OCI-LY7 (cell line): ENCODE measurements at regions not wholly inside any gene's neighbourhood (a gene's known extent, or its start where the extent isn't known, plus 50 kb on each side); places are given as distances from the start of the nearest gene placed in this dataset.
"Not testable (repeated sequence)": the region's sequence is repeated elsewhere in the genome, so short reads cannot be mapped to it uniquely, and the experiment has no call there.

ENCODE experiments used
- BruUV-seq: library from RNA; stranded (reverse); fragments of 400-500 nt; replicated peaks from 2 replicates; lab custom pipeline; 2021; lab: Mats Ljungman, UMichigan
- CTCF ChIA-PET: fragments of 300-600 bp; sonication (Branson Sonifier 250); formaldehyde crosslinking; loops from one replicate; lab custom pipeline; 2022; ENCODE audit warnings: antibody characterized with exemption; ENCODE audit not compliant: unreplicated experiment; lab: Charles Lee
- POLR2A ChIA-PET: fragments of 300-600 bp; sonication (Branson Sonifier 250); formaldehyde crosslinking; loops from one replicate; lab custom pipeline; 2022; ENCODE audit warnings: antibody characterized with exemption; lab: Charles Lee
- DNase-seq: peaks from one replicate; pipeline ENCODE4 v3.0.0-alpha.2; 2015; ENCODE audit warnings: low spot score
- H2AFZ ChIP-seq: fragments of 200-600 bp; sonication (generic), shearing (Covaris generic); 2 replicates; pipeline ENCODE4 v1.6.1; 2014; ENCODE audit warnings: mild to moderate bottlenecking, antibody characterized with exemption, low read length, moderate library complexity
- H3K27ac ChIP-seq: fragments of 200-600 bp; sonication (generic); 2 replicates; pipeline ENCODE4 v1.5.1; 2014; ENCODE audit warnings: mixed run types, low read depth, mild to moderate bottlenecking, moderate library complexity, low read length, inconsistent platforms; ENCODE audit not compliant: poor library complexity, severe bottlenecking
- H3K36me3 ChIP-seq: fragments of 200-600 bp; sonication (generic); 2 replicates; pipeline ENCODE4 v1.6.1; 2014; ENCODE audit warnings: mild to moderate bottlenecking, antibody characterized with exemption, low read length, moderate library complexity, mixed read lengths; ENCODE audit not compliant: insufficient read depth
- H3K4me1 ChIP-seq: fragments of 200-600 bp; sonication (generic); 2 replicates; pipeline ENCODE4 v1.5.1; 2014; ENCODE audit warnings: mild to moderate bottlenecking, low read length; ENCODE audit not compliant: insufficient read depth, poor library complexity, severe bottlenecking
- H3K4me2 ChIP-seq: fragments of 200-600 bp; sonication (generic); 2 replicates; pipeline ENCODE4 v1.6.1; 2014; ENCODE audit warnings: mild to moderate bottlenecking, low read length
- H3K4me3 ChIP-seq: fragments of 200-600 bp; sonication (generic); 2 replicates; pipeline ENCODE4 v1.5.1; 2014; ENCODE audit warnings: mild to moderate bottlenecking, low read depth, low read length; ENCODE audit not compliant: poor library complexity, severe bottlenecking
- H3K79me2 ChIP-seq: fragments of 200-600 bp; sonication (generic); 2 replicates; pipeline ENCODE4 v1.6.1; 2016; ENCODE audit warnings: low read depth, mild to moderate bottlenecking, low read length, moderate library complexity, mixed read lengths; ENCODE audit not compliant: insufficient read depth
- H3K9me2 ChIP-seq: fragments of 200-600 bp; sonication (generic); 2 replicates; pipeline ENCODE4 v1.6.1; 2016; ENCODE audit warnings: mild to moderate bottlenecking, low read length, mixed read lengths; ENCODE audit not compliant: insufficient read depth
- H3K9me3 ChIP-seq: fragments of 200-600 bp; sonication (generic); 2 replicates; pipeline ENCODE4 v1.6.1; 2014; ENCODE audit warnings: mild to moderate bottlenecking, mixed run types, low read length, mixed read lengths
- H4K20me1 ChIP-seq: fragments of 200-600 bp; sonication (generic); 2 replicates; pipeline ENCODE4 v1.6.1; 2014; ENCODE audit warnings: mild to moderate bottlenecking, antibody characterized with exemption, low read length, moderate library complexity, mixed read lengths; ENCODE audit not compliant: insufficient read depth
- intact Hi-C: fragments of 100-400 bp; cut with micrococcal nuclease; formaldehyde crosslinking; loops from one replicate; pipeline ENCODE4 v1.10.0; 2022; ENCODE audit not compliant: unreplicated experiment

- CTCF ChIA-PET, intact Hi-C loops, BruUV-seq, H3K27ac ChIP-seq, H3K36me3 ChIP-seq, H3K9me3 ChIP-seq, H3K9me2 ChIP-seq, H3K4me2 ChIP-seq, POLR2A ChIA-PET, H3K79me2 ChIP-seq, H3K4me1 ChIP-seq, H3K4me3 ChIP-seq, H2AFZ ChIP-seq, DNase-seq, H4K20me1 ChIP-seq: not testable (repeated sequence)
These were observed 84.8 kb upstream of the C1QTNF3 start for GRCh38 chr5:34127818-34128217.

GRCh38 chr5:34128890-34129289 lies 85.9 kb upstream of the C1QTNF3 start:
- H4K20me1 ChIP-seq, intact Hi-C loops, BruUV-seq, H3K9me3 ChIP-seq, POLR2A ChIA-PET, H2AFZ ChIP-seq, H3K4me2 ChIP-seq, H3K9me2 ChIP-seq, H3K79me2 ChIP-seq, H3K27ac ChIP-seq, CTCF ChIA-PET, H3K4me3 ChIP-seq, H3K36me3 ChIP-seq, H3K4me1 ChIP-seq, DNase-seq: not testable (repeated sequence)

- H3K36me3 ChIP-seq, H3K79me2 ChIP-seq, H4K20me1 ChIP-seq, H2AFZ ChIP-seq, BruUV-seq, H3K27ac ChIP-seq, CTCF ChIA-PET, H3K4me1 ChIP-seq, DNase-seq, H3K9me2 ChIP-seq, intact Hi-C loops, H3K9me3 ChIP-seq, H3K4me2 ChIP-seq, H3K4me3 ChIP-seq: not testable (repeated sequence)
- POLR2A ChIA-PET = interaction anchor here (0.6 kb wide), 1 partner anchor 509 kb away, joined by 5 read pairs; no protein-coding TSS in a partner anchor
These were observed 112.0 kb upstream of the C1QTNF3 start for GRCh38 chr5:34154988-34155387.

GRCh38 chr5:34156703-34157414 lies 113.8 kb upstream of the C1QTNF3 start:
- BruUV-seq, CTCF ChIA-PET: not testable (repeated sequence)

GRCh38 chr5:34160904-34161303 lies 117.9 kb upstream of the C1QTNF3 start:
- H3K4me2 ChIP-seq, POLR2A ChIA-PET, DNase-seq, H4K20me1 ChIP-seq, H2AFZ ChIP-seq, CTCF ChIA-PET, H3K27ac ChIP-seq, H3K9me2 ChIP-seq, H3K36me3 ChIP-seq, H3K9me3 ChIP-seq, intact Hi-C loops, H3K4me3 ChIP-seq, H3K79me2 ChIP-seq, BruUV-seq, H3K4me1 ChIP-seq: not testable (repeated sequence)

More at GRCh38 chr5:34156703-34157414, 113.8 kb upstream of the C1QTNF3 start:
- H3K4me2 ChIP-seq, H3K4me3 ChIP-seq, DNase-seq, H3K27ac ChIP-seq, H4K20me1 ChIP-seq, intact Hi-C loops, H3K9me3 ChIP-seq, H3K36me3 ChIP-seq, H3K9me2 ChIP-seq, H3K4me1 ChIP-seq, H3K79me2 ChIP-seq, H2AFZ ChIP-seq, POLR2A ChIA-PET: not testable (repeated sequence)

- DNase-seq, BruUV-seq, H3K4me1 ChIP-seq, H3K4me3 ChIP-seq, H3K9me2 ChIP-seq, H3K9me3 ChIP-seq, H3K4me2 ChIP-seq, H3K79me2 ChIP-seq, POLR2A ChIA-PET, H4K20me1 ChIP-seq, H3K27ac ChIP-seq, CTCF ChIA-PET, H2AFZ ChIP-seq, H3K36me3 ChIP-seq, intact Hi-C loops: not testable (repeated sequence)
These were observed 128.4 kb upstream of the C1QTNF3 start for GRCh38 chr5:34171398-34171797.
